HCEC 1CT (cell line): ENCODE measurements at regions not wholly inside any gene's neighbourhood (a gene's known extent, or its start where the extent isn't known, plus 50 kb on each side); places are given as distances from the start of the nearest gene placed in this dataset.
A peak's percentile ranks its signal among the peaks of the same experiment; 100 is the strongest.

Source experiments
- DNase-seq: peaks from one replicate; pipeline ENCODE4 v3.0.0-alpha.2; 2017

DNA sequence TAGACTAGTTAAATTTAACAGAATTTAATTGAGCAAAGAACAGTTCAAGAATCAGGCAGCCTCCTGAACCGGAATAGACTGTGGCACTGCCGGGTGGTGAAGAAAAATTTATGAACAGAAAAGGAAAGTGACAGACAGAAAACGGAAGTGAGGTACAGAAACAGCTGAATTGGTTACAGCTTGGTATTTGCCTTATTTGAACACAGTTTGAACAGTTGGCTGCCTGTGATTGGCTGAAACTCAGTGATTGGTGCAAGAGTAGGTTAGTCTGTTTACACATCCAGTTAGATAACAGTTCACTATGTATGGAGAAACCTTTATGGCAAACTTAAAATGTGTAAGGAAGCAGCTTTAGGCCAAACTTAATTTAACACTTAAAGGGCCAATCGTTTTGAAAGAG lies 116.0 kb upstream of the CITED2 start:
- no peak for DNase-seq

DNA sequence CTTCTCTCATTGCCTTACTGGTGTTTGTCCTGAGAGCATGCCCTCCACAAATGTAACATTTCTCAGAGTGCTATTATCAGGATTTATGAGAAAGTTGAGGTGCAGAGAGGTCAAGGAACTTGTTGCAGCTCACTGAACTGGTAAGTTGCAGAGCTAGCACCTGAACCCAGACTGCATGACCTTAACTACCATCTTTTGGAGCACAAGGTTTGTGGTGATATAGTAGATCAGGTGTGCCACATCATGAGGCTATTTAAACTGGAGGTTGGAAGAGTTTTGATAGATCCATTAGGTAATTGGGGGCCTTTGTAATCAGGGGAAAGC lies 112.0 kb upstream of the CITED2 start:
- no peak for DNase-seq

DNA sequence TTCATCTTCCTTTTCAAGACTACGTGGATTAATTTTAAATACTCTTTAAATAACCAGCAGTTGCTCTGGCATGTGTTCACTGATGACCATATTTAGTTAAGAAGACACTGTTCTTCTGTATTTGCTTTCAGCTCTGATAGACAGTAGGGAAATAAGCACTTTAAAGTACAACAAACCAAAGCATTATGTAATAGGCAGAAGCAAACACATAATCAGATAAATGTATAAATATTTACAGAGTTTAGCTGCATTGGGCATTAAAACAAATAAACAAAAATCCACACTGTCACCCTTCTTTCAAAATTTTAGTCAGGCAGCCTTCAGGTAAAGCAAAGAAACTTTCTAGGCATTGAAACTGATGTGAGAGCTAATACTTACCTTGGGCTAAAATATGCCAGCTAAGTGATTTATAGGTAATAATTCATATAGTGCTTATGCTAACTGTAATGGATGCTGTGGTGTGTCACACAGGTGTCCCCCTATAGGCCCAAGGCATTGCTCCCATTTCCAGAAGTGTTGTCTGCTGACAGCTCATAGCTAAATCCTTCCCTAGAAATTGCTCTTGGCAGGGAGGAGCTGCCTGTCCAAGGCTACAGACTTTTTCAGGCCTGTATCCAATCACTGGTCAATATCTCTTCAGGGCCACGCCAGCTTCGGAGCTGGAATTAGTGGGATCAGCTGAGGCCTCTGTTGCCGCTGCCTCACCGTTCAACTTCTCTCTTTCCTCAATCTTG lies 111.5 kb upstream of the CITED2 start:
- no peak for DNase-seq

DNA sequence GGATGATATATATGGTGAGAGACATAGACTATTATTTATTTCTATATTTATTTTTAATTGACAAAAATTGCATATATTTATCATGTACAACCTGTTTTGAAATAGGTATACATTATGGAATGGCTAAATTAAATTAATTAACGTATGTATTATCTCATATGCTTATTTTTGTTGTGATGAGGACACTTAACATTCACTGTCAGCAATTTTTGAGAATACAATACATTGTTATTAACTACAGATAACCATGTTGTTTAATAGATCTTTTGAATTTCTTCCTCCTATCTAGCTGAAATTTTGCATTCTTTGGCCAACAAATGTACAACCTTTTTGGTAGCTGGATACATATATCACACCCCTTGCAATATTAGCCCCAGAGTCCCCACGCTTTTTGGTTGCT lies 110.7 kb upstream of the CITED2 start:
- DNase-seq = no peak

DNA sequence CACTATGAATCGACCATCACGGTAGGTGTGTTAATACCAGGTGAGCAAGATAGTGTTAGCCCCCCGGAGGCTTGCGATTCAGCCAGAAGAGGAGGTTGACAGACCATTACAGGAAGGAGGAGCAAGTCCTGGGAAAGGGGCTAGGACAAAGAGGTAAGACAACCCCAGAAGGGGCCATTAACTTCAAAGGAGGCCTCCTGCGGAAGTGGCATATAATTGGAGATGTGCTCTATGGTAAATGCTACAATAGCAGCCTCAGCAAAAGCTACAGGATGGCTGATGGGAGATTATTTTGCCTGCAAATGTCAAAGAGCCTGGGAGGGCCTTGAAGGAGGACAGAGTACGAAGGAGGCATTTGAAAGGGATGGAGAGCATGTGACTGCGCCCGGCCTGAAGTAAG lies 108.6 kb upstream of the CITED2 start:
- no peak for DNase-seq

DNA sequence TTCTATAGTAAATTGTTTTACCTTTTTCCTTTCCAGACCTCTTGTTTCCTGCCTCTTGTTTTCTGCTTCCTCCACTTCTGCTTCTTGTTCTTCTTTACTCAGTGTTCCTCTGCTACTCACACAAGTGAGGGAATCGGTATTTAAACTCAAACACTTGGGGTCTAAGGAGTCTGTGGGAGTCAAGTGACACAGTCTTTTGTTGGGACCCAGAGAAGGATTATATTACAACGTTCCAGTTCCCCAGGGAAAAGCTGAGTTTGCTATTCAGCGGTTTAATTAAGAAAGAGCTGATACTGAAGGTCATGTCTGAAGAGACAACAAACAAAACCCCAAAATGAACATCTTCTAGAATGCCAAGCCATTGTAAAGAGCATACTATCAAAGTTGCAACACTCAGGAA lies 107.8 kb upstream of the CITED2 start:
- no peak for DNase-seq

DNA sequence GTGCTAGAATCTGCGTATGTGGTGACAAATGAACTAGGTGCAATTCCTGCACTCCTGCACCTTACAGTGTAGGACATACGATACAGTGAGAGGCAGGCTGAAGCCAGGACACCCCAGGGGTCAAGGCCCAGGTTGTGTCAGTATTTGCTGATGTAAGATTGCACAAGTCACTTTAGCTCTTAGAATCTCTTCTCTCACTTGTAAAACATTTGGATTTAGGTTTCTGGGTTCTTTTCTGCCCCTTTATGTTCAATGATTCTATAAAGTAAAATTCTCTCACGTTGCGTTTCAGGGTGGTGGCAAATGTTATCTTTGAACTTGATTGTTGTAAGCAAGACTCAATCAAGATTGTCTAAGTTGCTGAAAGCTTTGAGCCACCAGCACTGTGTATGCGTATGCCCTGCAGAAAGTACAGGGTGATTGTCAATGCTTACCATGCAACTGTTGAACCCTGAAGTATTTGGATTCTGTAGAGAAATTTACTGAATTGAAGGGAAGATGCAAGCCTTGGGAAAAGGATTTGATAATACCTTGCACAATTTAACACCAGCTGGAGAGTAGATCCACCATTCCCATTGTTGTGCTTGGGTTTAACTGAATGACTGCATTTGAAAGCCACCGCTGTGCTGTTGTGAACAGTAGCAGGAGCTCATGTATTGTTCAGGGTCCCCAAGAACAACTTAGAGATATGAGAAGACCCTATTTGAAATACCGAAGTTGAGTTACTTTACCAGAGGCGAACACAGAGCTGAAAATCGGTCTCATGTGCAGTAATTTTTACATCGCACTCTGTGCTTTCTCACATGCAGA lies 106.1 kb upstream of the CITED2 start:
- DNase-seq = no peak

DNA sequence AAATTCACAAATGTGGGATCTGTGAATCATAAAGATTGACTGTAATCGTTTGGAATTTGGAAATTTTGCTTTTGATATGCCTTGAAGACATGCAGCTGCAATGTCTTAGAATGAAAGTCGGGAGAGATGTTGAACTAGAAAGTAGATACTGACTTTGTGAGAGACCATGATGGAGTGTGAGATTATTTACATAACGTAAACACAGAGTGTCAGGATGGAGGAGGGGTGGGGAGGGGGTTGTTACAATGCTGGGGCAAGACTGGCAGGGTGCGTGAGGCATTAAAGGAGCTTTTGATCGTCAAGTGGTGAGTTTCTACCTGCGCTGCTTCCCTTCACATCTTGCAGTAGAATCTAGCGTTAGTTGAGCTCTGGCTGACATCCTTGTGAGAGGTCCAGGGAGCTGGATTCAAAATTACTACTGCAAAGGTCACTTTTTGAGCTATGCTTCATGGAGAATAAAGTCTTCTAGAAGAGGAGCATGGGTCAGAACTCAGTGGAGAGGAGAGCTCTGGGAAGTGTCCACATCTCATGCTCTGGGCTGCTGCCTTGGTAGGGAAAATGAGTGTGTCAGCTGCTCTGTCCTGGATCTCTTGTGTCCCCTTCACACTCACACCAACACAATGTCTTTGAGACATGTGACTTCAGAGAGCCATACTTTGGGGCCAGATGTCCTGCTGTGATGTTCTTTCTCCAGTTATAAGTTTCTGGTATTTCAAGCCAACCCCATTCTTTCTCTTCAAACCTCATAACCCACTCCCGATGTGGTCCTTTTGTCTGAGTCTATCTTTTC lies 105.2 kb upstream of the CITED2 start:
- no peak for DNase-seq

DNA sequence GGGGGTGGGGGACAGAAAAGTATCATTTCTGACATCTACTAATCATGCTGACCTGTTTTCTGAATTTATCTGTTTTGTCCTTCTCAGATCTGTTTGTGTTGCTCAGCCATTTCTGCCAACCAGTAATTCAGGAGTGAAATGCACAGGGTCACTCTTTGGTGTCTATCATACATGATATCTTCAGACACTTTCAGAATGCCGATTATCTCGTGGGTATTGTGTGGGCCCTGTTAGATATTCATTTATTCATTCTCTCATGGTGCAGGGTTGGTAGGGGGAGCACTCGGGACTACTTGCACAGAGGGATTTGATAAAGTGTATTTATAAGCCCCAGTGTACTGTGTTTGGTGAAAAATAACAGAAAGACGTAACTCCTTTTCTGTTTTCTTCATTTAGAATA lies 101.2 kb upstream of the CITED2 start:
- no peak for DNase-seq

DNA sequence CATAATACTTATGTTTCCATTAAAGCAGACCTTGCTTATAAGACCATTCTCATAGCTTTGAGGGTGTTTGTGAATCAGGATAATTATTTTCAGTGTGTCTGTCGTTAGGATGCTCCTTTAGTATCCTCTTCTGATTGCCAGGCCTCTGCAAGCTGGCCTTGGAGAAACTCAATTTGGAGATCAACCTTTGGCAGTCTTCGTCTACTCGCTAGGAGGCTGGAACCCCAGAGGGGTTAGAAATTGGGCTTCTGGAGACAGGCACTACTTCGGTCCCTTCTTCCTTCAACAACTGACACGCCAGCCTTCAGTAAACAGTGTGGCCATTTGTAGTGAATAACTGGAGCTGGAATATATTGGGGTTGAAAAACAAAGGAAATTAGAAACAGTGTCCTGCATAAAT lies 100.8 kb upstream of the CITED2 start:
- DNase-seq = no peak

DNA sequence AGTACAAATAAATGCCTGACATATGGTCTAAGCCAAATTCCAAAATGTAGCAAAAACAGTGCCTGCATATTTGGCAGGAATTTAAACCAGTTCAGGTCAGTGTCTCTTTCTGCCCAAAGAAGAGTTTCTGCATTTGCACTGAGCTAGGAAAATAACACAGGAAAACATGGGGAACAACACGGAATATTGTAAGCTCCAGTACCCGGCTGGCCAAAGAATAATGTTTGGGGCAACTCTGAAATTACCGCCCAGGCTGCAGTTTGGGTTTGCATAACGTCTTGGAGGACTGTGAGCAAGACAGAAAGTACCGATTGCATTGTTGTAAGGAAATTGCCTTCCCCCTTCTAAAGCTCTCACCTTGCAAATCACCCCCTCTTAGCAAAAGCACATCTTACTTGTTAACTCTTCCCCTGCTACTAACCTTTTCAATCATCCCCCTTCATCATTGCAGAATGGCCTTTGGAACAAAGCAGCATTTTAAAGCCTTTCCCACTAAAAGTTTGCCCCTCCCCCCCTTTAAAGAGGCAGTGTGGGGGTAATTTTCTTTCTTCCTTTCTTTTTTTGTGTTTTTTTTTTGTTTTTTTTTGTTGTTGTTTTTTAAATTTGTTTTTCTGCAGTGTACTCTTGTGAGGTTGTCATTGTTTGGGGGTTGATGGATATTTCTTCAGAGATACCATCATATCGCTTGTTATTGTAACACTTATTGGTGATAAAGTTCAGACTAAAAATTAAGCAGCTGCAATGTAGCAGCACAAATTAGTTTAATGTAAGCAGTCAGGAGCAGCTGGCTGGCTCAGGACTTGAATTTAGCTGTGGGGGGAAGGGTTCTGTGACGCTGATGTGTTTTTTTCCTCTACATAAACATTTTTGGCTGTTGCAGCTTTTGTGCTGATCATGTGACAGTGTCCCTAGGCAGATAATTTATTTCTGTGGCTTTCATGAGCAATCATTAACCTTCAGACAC lies 100.0 kb upstream of the CITED2 start:
- peak; percentile 78 for DNase-seq

DNA sequence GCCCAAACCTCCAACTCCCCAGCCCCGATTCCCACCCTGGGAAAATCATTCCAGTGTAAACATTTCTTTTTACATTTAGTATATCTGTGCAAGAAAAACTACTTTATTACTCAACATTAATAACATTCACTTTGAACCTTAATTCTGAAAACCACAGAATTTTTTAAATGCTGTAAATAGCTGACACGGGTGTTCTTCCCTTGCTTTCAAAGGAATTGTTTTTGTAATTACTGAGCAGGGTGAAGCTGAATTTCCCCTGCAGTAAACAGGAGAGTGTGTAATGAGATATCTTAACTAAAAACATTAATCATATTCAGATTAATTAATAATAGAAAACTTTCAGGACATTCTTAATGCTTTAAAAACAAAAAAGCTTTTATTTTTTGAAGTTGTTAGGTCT lies 99.3 kb upstream of the CITED2 start:
- DNase-seq = peak; percentile 19

DNA sequence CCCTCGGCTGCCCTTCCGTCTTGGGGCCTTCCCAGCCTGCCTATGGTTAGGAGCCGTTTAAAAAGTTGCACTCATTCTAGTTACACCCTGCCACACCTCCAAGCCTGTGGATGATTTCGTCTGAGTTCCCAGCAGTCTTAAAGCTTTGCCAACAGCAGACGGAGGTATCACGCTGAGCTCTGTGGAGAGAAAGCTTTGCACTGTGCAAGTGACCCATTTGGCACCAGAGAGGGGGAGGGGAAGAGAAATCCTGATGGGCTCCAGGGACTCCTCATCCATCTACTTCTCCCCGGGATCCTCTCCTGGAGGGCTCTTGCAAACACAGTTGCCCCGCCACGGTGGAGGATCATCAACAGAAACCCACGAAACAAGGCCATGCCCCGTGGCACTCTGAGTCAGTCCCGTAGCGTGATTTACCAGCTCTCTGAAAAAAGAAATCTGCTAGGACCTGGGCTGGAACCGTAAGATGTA lies 98.8 kb upstream of the CITED2 start:
- no peak for DNase-seq

DNA sequence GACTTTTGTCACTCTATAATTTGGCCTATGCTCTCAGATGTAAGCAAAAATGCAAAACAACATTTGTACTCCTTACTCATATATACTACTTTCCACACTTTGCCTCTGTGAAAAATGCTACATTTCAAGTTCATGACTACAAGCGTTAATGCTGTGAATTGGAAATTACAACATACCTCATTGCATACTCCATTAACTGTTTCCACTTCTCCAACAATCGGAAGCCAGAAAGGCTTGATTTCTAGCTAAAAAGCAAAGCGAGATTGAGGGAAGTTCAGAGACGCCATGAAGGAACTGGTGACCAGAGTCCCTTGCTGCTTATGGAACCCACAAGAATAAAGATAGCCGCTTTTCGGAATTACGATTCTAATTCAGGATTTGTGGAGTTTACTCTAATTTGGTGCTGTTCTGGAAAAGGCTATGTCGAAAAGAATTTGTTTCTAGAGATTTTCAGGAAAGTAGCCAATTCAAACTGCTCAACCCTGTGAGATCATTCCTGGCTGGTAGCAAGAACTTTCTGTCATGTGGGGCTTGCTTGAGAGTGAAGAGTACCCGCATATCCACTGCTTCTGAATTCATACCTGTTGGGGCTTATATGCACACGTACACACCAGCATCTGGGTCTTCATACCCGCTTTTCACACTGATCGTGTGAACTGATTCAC lies 98.0 kb upstream of the CITED2 start:
- no peak for DNase-seq

DNA sequence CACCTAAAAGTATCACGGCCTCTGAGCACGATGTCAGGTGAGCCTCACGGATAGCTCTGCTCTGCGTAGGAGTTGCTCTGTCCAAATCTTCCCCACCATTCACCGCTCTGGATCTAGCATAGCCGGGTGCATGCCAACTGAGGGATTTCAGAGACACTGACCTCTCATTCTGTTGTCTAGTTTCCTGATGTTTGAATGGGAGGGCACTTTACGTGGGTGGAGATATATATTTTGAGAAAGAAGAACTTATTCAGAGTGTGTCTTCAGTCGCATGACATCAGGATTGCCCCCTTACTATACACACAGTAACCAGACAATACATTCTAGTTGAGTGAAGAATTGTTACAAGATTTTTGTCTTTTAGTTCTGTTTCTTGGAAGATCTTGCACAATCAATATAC lies 96.5 kb upstream of the CITED2 start:
- no peak for DNase-seq

DNA sequence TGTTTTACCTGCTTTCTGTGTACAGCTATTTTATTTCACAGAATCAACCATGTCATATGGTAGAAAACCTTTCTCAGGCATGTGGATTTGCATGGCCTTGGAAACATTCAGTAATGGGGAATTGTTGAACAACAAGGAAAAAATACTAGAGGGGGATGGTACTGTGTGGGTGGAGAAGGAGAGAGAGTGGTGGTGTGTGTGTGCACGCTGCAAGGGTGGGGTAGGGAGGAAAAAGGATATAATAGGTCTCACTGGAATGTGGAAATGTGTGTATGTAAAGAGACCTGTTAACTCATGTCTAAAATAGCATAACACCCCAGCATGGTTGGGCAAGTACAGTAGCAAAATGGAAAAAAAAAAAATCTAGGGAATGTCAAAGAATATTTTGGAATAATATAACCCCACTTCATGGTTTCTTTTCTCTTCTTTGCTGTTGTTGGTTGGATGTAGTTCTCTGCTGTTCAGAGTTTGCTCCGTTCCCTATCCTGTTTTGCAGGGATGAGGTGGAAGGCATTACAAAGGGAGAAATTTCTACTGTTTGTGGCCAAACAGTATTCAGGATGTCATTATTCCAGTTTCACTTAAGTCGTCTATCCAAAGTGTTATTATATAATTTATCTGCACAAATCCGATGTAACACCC lies 93.9 kb upstream of the CITED2 start:
- no peak for DNase-seq

DNA sequence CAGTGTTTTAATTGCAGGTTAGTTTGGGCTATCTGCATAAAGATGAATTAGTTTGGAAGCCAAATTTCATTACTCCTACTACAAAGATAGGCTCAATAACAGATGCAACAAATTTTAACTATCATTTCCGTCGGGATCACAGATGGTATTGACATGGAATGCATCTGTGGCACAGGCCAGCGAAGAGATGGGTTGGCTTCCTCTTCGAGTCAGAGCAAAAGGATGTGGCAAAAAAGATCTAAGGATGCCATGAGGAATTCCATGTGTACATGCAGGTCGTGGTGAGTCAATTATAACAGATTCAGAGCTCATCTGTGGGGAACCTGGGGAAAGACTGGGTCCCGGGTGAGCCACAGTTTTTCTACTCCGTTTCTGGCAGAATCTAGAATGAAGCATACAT lies 83.0 kb upstream of the CITED2 start:
- no peak for DNase-seq

DNA sequence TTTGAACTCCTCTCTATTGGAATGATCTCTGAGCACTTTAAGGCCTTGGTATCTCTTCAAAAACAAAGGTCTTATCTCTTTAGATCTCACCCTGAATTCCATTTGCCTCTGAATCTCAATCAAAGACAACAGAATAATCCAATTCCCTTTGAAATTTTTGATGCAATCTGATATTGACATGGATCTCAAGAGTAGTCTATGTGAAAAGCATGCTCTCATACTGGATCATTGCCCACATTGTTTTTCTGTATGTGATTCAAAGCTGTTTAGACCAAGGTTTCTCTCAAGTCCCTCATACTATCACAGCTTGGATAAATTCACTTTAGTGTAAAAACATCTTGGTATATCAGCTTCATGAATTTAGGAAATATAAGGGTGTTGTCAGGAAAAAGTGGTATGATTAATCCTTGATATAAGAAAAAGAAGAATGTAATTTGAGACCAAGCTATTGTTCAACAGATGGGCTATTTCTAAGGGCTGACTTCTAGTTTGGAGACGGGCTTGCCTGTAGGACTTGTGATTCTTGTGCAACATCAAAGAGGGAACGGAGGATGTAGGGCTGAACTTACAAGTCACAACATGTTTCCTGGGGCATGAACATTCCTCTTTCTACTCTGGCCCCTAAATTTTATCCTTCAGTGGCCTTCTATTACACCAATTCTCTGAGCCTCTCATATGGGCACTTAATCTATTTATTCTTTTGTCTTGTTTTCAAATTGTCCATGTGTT lies 77.9 kb upstream of the CITED2 start:
- DNase-seq = peak; percentile 56

DNA sequence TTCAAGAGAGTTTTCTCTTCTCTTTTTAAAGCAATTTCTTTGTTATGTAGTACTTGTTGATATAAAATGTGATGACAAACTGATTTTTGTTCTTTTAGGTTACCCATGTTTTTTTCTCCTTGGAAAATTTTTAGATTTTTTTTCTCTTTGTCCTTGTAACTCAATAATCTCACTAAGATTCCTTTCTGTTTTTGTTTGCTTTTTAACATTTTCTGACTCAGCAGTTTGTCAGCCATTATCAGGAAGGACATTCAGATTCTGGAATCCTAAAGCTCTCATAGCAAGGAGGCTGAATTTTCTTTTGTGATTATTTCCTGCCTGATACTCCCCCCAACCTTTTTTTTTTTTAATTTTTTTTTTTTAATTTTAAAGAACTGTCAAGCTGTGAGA lies 75.2 kb upstream of the CITED2 start:
- peak; percentile 39 for DNase-seq

DNA sequence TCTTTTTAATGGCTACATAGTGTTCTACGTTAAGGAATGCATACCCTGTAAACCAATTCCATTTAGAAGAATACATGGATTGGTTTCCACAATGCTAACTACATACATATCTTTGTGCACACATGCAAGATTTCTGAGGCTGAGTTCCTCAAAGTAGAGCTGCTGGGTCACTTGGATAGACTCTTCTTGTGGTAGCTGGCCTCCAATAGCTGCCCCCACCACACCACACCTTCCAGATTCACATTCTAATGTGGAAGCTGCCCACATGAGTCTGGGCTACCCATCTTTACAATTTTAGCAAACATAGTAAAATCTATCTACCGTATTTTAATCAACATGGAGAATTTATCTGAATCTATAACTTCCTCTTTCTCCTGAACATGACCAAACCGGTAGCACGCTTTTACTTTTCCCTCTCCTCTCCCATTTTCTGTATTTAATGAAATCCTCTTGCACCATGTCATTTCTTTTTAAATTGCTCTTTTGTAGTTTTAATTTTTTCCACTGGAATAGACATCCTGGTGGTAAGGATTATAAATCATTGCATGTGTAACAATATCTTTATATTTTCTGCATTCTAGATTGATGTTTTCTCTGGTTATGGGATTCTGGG lies 74.7 kb upstream of the CITED2 start:
- no peak for DNase-seq
